OCI-LY3 (cell line): ENCODE measurements at regions not wholly inside any gene's neighbourhood (a gene's known extent, or its start where the extent isn't known, plus 50 kb on each side); places are given as distances from the start of the nearest gene placed in this dataset.

Experiments used
- EZH2phosphoT487 ChIP-seq: fragments of 200-600 bp; shearing (Covaris generic); IDR thresholded peaks from 2 replicates; pipeline ENCODE4 v1.6.1; 2018; ENCODE audit warnings: antibody characterized with exemption, mixed run types, low read depth
- TF ChIP-seq, protein P1 (sequence below): fragments of 200-600, 300-600 bp; sonication (generic); IDR thresholded peaks from 2 replicates; pipeline ENCODE4 v1.5.1; 2014; ENCODE audit warnings: antibody characterized with exemption, low read length, low read depth

GRCh38 chr3:158925828-158926494, 124.1 kb downstream of the MFSD1 start:
- TF ChIP-seq, protein P1, sequence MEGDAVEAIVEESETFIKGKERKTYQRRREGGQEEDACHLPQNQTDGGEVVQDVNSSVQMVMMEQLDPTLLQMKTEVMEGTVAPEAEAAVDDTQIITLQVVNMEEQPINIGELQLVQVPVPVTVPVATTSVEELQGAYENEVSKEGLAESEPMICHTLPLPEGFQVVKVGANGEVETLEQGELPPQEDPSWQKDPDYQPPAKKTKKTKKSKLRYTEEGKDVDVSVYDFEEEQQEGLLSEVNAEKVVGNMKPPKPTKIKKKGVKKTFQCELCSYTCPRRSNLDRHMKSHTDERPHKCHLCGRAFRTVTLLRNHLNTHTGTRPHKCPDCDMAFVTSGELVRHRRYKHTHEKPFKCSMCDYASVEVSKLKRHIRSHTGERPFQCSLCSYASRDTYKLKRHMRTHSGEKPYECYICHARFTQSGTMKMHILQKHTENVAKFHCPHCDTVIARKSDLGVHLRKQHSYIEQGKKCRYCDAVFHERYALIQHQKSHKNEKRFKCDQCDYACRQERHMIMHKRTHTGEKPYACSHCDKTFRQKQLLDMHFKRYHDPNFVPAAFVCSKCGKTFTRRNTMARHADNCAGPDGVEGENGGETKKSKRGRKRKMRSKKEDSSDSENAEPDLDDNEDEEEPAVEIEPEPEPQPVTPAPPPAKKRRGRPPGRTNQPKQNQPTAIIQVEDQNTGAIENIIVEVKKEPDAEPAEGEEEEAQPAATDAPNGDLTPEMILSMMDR = no peak
- no peak for TF ChIP-seq EZH2phosphoT487
